Caco-2 (cell line): ENCODE measurements at regions not wholly inside any gene's neighbourhood (a gene's known extent, or its start where the extent isn't known, plus 50 kb on each side); places are given as distances from the start of the nearest gene placed in this dataset.

ENCODE experiments used
- BruUV-seq: library from RNA; stranded (reverse); fragments of 400-500 nt; replicated peaks from 2 replicates; lab custom pipeline; 2021; lab: Mats Ljungman, UMichigan
- CTCF ChIA-PET: fragments of 300-600 bp; sonication (Branson Sonifier 250); formaldehyde crosslinking; loops from one replicate; lab custom pipeline; 2022; ENCODE audit warnings: antibody characterized with exemption; lab: Charles Lee
- POLR2A ChIA-PET: fragments of 300-600 bp; sonication (Branson Sonifier 250); formaldehyde crosslinking; loops from one replicate; lab custom pipeline; 2022; ENCODE audit warnings: antibody characterized with exemption; lab: Charles Lee
- DNase-seq, 2 experiments: peaks; one replicate each; pipeline versions ENCODE4 v3.0.0 to v3.0.0-alpha.2; 2020 to 2022
- H3K27me3 ChIP-seq: replicated peaks from 2 replicates; pipeline ENCODE4 v1.6.0; 2011; ENCODE audit warnings: low read length; ENCODE audit not compliant: control insufficient read depth, insufficient read depth
- H3K36me3 ChIP-seq: 2 replicates; pipeline ENCODE4 v1.5.1; 2011; ENCODE audit warnings: low read length; ENCODE audit not compliant: control insufficient read depth, insufficient read depth
- H3K4me1 ChIP-seq: fragments of 250-450 bp; sonication (Bioruptor Pico); 2 replicates; pipeline ENCODE4 v1.5.1; 2020; ENCODE audit warnings: mild to moderate bottlenecking
- H3K4me3 ChIP-seq: 2 replicates; pipeline ENCODE4 v1.5.1; 2011; ENCODE audit warnings: low read depth, mild to moderate bottlenecking, control low read depth, low read length
- H3K9me3 ChIP-seq: fragments of 250-450 bp; sonication (Bioruptor Pico); 2 replicates; pipeline ENCODE4 v1.5.1; 2020; ENCODE audit warnings: mild to moderate bottlenecking, moderate library complexity
- H3K27ac Mint-ChIP-seq: one replicate; pipeline ENCODE4 v1.8.0; 2022; ENCODE audit warnings: mixed read lengths; ENCODE audit not compliant: unreplicated experiment
- H3K27me3 Mint-ChIP-seq: one replicate; pipeline ENCODE4 v1.8.0; 2022; ENCODE audit warnings: mixed read lengths; ENCODE audit not compliant: insufficient read depth, unreplicated experiment
- H3K36me3 Mint-ChIP-seq: one replicate; pipeline ENCODE4 v1.8.0; 2022; ENCODE audit warnings: mild to moderate bottlenecking, mixed read lengths; ENCODE audit not compliant: insufficient read depth, unreplicated experiment
- H3K4me1 Mint-ChIP-seq: one replicate; pipeline ENCODE4 v1.8.0; 2022; ENCODE audit warnings: low read depth, mixed read lengths; ENCODE audit not compliant: unreplicated experiment
- H3K4me3 Mint-ChIP-seq: one replicate; pipeline ENCODE4 v1.8.0; 2022; ENCODE audit warnings: mild to moderate bottlenecking, moderate library complexity, mixed read lengths; ENCODE audit not compliant: unreplicated experiment
- H3K9me3 Mint-ChIP-seq: one replicate; pipeline ENCODE4 v1.8.0; 2022; ENCODE audit warnings: mixed read lengths; ENCODE audit not compliant: unreplicated experiment
- CTCF ChIP-seq, 2 experiments: fragments of 200-600 bp in 1 of 2; IDR thresholded peaks; 1 replicate in 1 of 2; 2 replicates in 1 of 2; pipeline versions ENCODE4 v1.5.1 to v1.8.0; 2011 to 2022; ENCODE audit warnings: antibody characterized with exemption in 1 of 2, control low read depth in 1 of 2, inconsistent platforms in 1 of 2, low read depth in 1 of 2, low read length in 1 of 2, mild to moderate bottlenecking in 1 of 2, moderate library complexity in 1 of 2; ENCODE audit not compliant: insufficient read depth in 1 of 2, severe bottlenecking in 1 of 2, unreplicated experiment in 1 of 2
- intact Hi-C: fragments of 100-400 bp; cut with micrococcal nuclease; formaldehyde crosslinking; loops from one replicate; pipeline ENCODE4 v1.10.0; 2022; ENCODE audit not compliant: unreplicated experiment

GRCh38 chr19:31448221-31448657 lies 99.0 kb upstream of the TSHZ3 start:
- Histone ChIP-seq H3K4me1 (no peaks in the 10 kb centered on the region), H3K27me3 (no peaks in the 10 kb centered on the region), H3K36me3 (no peaks in the 10 kb centered on the region), H3K9me3 (no peaks in the 10 kb centered on the region; the same call in 1 of the 2 replicates), H3K4me3 (no peak overlapping the region)
- Mint-ChIP-seq H3K27me3 (peaks cover 2% of the 10 kb centered on the region), H3K36me3 (no peaks in the 10 kb centered on the region), H3K27ac (no peak overlapping the region), H3K9me3 (no peaks in the 10 kb centered on the region), H3K4me1 (no peaks in the 10 kb centered on the region), H3K4me3 (no peak overlapping the region)
- intact Hi-C loops = no loop called here
- CTCF ChIA-PET = no interaction called here
- no TSS peak for BruUV-seq
- TF ChIP-seq CTCF (IDR thresholded peaks at IDR 0.05; ENCODE audit: insufficient read depth in 1 of 2, low read depth in 1 of 2, low read length in 1 of 2, severe bottlenecking in 1 of 2, unreplicated experiment in 1 of 2) = no peak
- POLR2A ChIA-PET = no interaction called here
- DNase-seq = no peak

GRCh38 chr19:31449379-31449778 lies 100.1 kb upstream of the TSHZ3 start:
- no peaks in the 10 kb centered on the region for H3K36me3 Mint-ChIP-seq
- H3K9me3 ChIP-seq = no peaks in the 10 kb centered on the region; the same call in 1 of the 2 replicates
- H3K27me3 Mint-ChIP-seq = peaks cover 2% of the 10 kb centered on the region
- ChIA-PET CTCF (no interaction called here), POLR2A (no interaction called here)
- no peak overlapping the region for H3K27ac Mint-ChIP-seq
- H3K4me3 Mint-ChIP-seq = no peak overlapping the region
- H3K4me1 ChIP-seq = no peaks in the 10 kb centered on the region
- no peak for TF ChIP-seq CTCF (IDR thresholded peaks at IDR 0.05; ENCODE audit: insufficient read depth in 1 of 2, low read depth in 1 of 2, low read length in 1 of 2, severe bottlenecking in 1 of 2, unreplicated experiment in 1 of 2)
- H3K27me3 ChIP-seq = no peaks in the 10 kb centered on the region
- H3K9me3 Mint-ChIP-seq = no peaks in the 10 kb centered on the region
- H3K4me3 ChIP-seq = no peak overlapping the region
- no peaks in the 10 kb centered on the region for H3K4me1 Mint-ChIP-seq
- intact Hi-C loops = no loop called here
- DNase-seq = no peak
- H3K36me3 ChIP-seq = no peaks in the 10 kb centered on the region
- BruUV-seq = no TSS peak

- Mint-ChIP-seq H3K4me1 (no peaks in the 10 kb centered on the region), H3K9me3 (no peaks in the 10 kb centered on the region), H3K27ac (no peak overlapping the region), H3K4me3 (no peak overlapping the region), H3K36me3 (no peaks in the 10 kb centered on the region), H3K27me3 (peaks cover 2% of the 10 kb centered on the region)
- intact Hi-C loops = no loop called here
- ChIA-PET POLR2A (no interaction called here), CTCF (no interaction called here)
- no peaks in the 10 kb centered on the region for H3K4me1 ChIP-seq
- TF ChIP-seq CTCF (IDR thresholded peaks at IDR 0.05; ENCODE audit: insufficient read depth in 1 of 2, low read depth in 1 of 2, low read length in 1 of 2, severe bottlenecking in 1 of 2, unreplicated experiment in 1 of 2) = no peak
- no peak for DNase-seq
- H3K4me3 ChIP-seq = no peak overlapping the region
- H3K9me3 ChIP-seq = peaks cover 3% of the 10 kb centered on the region; the same call in 1 of the 2 replicates
- no peaks in the 10 kb centered on the region for H3K27me3 ChIP-seq
- no TSS peak for BruUV-seq
- no peaks in the 10 kb centered on the region for H3K36me3 ChIP-seq
Measured at GRCh38 chr19:31450696-31451095, 101.5 kb upstream of the TSHZ3 start.
